Small intestine (tissue), 7 donors: ENCODE measurements at regions not wholly inside any gene's neighbourhood (a gene's known extent, or its start where the extent isn't known, plus 50 kb on each side); places are given as distances from the start of the nearest gene placed in this dataset.

Source experiments
- DNase-seq, 2 donors: peaks; one replicate each; pipeline versions ENCODE4 v3.0.0 to v3.0.0-alpha.2; 2013
- FAIRE-seq: peaks from 2 replicates; lab custom pipeline; 2012; peaks lifted over from hg19 to GRCh38; lab: Jason Lieb, UNC
- H3K27ac ChIP-seq, 3 donors: one replicate each; pipeline ENCODE4 v1.5.1; 2013; ENCODE audit warnings: low read length in 2 of 3, mild to moderate bottlenecking in 2 of 3, control low read depth in 1 of 3, inconsistent platforms in 1 of 3, low read depth in 1 of 3, moderate library complexity in 1 of 3
- H3K27me3 ChIP-seq, 3 donors: one replicate each; pipeline ENCODE4 v1.6.1; 2013; ENCODE audit warnings: low read length in 3 of 3, inconsistent platforms in 1 of 3; ENCODE audit not compliant: control insufficient read depth in 3 of 3, insufficient read depth in 3 of 3
- H3K36me3 ChIP-seq, 3 donors: one replicate each; pipeline ENCODE4 v1.6.1; 2013; ENCODE audit warnings: low read length in 3 of 3, inconsistent platforms in 1 of 3, low read depth in 1 of 3, mild to moderate bottlenecking in 1 of 3, moderate library complexity in 1 of 3; ENCODE audit not compliant: control insufficient read depth in 3 of 3, insufficient read depth in 2 of 3
- H3K4me1 ChIP-seq, 3 donors: one replicate each; pipeline ENCODE4 v1.6.1; 2013; ENCODE audit warnings: low read length in 2 of 3, inconsistent platforms in 1 of 3, low read depth in 1 of 3, mild to moderate bottlenecking in 1 of 3, moderate library complexity in 1 of 3; ENCODE audit not compliant: control insufficient read depth in 3 of 3, insufficient read depth in 2 of 3
- H3K4me3 ChIP-seq, 3 donors: one replicate each; pipeline ENCODE4 v1.5.1; 2013; ENCODE audit warnings: low read length in 3 of 3, control low read depth in 1 of 3, inconsistent platforms in 1 of 3, low read depth in 1 of 3, mild to moderate bottlenecking in 1 of 3, moderate library complexity in 1 of 3
- H3K9me3 ChIP-seq, 2 donors: one replicate each; pipeline ENCODE4 v1.6.1; 2013; ENCODE audit warnings: low read depth in 1 of 2, low read length in 1 of 2; ENCODE audit not compliant: control insufficient read depth in 2 of 2, insufficient read depth in 1 of 2
- WGBS, 3 donors: extraction: QIAGEN DNeasy Blood & Tissue Kit; methylation state at CpG; one replicate each; pipeline ENCODE4 v1.1.7; 2013; 5-methylcytosine and 5-hydroxymethylcytosine counted together
- donor health status: healthy with polysubstance abuse.
- donor health status: control.
- donor health status: control.
- donor health status: Bipolar disorder and iron deficiency.
- donor health status: healthy.

GRCh38 chr18:4854671-4855070 lies 342.4 kb downstream of the AKAIN1 start:
- FAIRE-seq (no peak), DNase-seq (no peak)
- Histone ChIP-seq H3K4me1 (no peaks in the 10 kb centered on the region), H3K27me3 (no peaks in the 10 kb centered on the region), H3K36me3 (no peaks in the 10 kb centered on the region), H3K27ac (no peak overlapping the region), H3K4me3 (no peak overlapping the region), H3K9me3 (peaks cover 0 to 2% of the 10 kb centered on the region in 2 donors)
- 71 to 81% (median 81%) methylated on average over 1 of the region's 1 CpG for WGBS, 3 donors

- FAIRE-seq (no peak), DNase-seq (no peak)
- Histone ChIP-seq H3K36me3 (no peaks in the 10 kb centered on the region), H3K9me3 (peaks cover 0 to 2% of the 10 kb centered on the region in 2 donors), H3K27ac (no peak overlapping the region), H3K4me1 (no peaks in the 10 kb centered on the region), H3K4me3 (no peak overlapping the region), H3K27me3 (no peaks in the 10 kb centered on the region)
- 95 to 97% (median 96%) methylated on average over 1 of the region's 1 CpG for WGBS, 3 donors
These were observed 345.6 kb downstream of the AKAIN1 start for GRCh38 chr18:4851301-4851976.

GRCh38 chr18:4847056-4847455 lies 350.0 kb downstream of the AKAIN1 start:
- no peak overlapping the region for H3K4me3 ChIP-seq
- peaks cover 0 to 5% of the 10 kb centered on the region in 2 donors for H3K9me3 ChIP-seq
- no peaks in the 10 kb centered on the region for H3K4me1 ChIP-seq
- DNase-seq: no peak
- H3K27ac ChIP-seq: no peak overlapping the region
- no peak for FAIRE-seq
- no peaks in the 10 kb centered on the region for H3K36me3 ChIP-seq
- no peaks in the 10 kb centered on the region for H3K27me3 ChIP-seq
- 71 to 76% (median 72%) methylated on average over 1 of the region's 1 CpG for WGBS, 3 donors

GRCh38 chr18:4844320-4844719 lies 352.7 kb downstream of the AKAIN1 start:
- 36 to 67% (median 58%) methylated on average over 3 of the region's 3 CpGs for WGBS, 3 donors
- Histone ChIP-seq H3K36me3 (no peaks in the 10 kb centered on the region), H3K4me1 (no peaks in the 10 kb centered on the region), H3K9me3 (peaks cover 0 to 5% of the 10 kb centered on the region in 2 donors), H3K27ac (no peak overlapping the region), H3K27me3 (no peaks in the 10 kb centered on the region), H3K4me3 (no peak overlapping the region)
- FAIRE-seq (no peak), DNase-seq (no peak)

GRCh38 chr18:4843771-4844170 lies 353.3 kb downstream of the AKAIN1 start:
- DNase-seq: no peak
- no peaks in the 10 kb centered on the region for H3K27me3 ChIP-seq
- FAIRE-seq: no peak
- H3K27ac ChIP-seq: no peak overlapping the region
- no peak overlapping the region for H3K4me3 ChIP-seq
- no peaks in the 10 kb centered on the region for H3K36me3 ChIP-seq
- peaks cover 0 to 5% of the 10 kb centered on the region in 2 donors for H3K9me3 ChIP-seq
- no peaks in the 10 kb centered on the region for H3K4me1 ChIP-seq

GRCh38 chr18:4842751-4843150 lies 354.3 kb downstream of the AKAIN1 start:
- FAIRE-seq: no peak
- H3K4me3 ChIP-seq: no peak overlapping the region
- DNase-seq: no peak
- no peak overlapping the region for H3K27ac ChIP-seq
- no peaks in the 10 kb centered on the region for H3K27me3 ChIP-seq
- no peaks in the 10 kb centered on the region for H3K36me3 ChIP-seq
- H3K9me3 ChIP-seq: peaks cover 0 to 5% of the 10 kb centered on the region in 2 donors
- no peaks in the 10 kb centered on the region for H3K4me1 ChIP-seq
- 65 to 81% (median 72%) methylated on average over 1 of the region's 1 CpG for WGBS, 3 donors

DNA sequence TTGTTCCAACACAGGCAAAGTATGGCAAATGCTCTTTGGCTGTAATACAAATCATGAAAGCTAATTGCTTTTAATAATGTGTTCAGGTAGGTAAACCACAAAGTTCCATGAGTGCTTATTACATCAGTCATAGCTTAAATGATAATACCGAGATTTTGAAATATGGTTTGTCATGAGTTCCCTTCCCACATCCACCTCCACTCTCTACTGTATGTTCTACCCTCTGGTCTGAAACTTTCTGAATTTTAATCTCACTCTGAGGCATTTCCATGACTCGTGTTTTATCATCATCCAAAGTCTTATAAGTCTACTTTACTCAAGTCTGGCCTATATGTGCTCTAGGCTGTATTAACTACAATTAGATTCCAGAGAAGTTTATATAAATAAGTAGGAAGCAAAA lies 354.8 kb downstream of the AKAIN1 start:
- H3K27ac ChIP-seq: no peak overlapping the region
- 59 to 76% (median 59%) methylated on average over 2 of the region's 2 CpGs for WGBS, 3 donors
- no peak overlapping the region for H3K4me3 ChIP-seq
- H3K4me1 ChIP-seq: no peaks in the 10 kb centered on the region
- no peaks in the 10 kb centered on the region for H3K36me3 ChIP-seq
- H3K27me3 ChIP-seq: no peaks in the 10 kb centered on the region
- DNase-seq (no peak), FAIRE-seq (no peak)
- peaks cover 0 to 5% of the 10 kb centered on the region in 2 donors for H3K9me3 ChIP-seq

DNA sequence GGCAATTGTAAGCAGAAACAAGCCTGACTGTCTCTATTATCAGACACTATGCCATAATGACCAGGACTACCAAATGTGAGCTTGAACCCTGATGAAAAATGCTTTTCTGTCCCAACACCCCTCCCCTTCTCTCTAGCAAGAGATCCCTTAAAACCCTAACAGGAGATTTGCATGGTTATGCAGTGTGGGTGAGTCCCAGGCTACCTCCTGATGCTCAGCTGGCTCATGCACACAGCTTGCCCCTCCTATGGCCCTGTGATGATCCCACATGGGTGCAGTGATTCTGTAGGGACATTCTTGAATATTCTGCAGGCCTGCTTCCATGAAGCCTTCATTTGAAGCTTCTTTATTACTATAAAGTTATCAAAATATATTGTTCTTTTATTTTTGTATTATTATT lies 357.4 kb downstream of the AKAIN1 start:
- Histone ChIP-seq H3K27ac (no peak overlapping the region), H3K4me3 (no peak overlapping the region), H3K4me1 (no peaks in the 10 kb centered on the region), H3K27me3 (no peaks in the 10 kb centered on the region), H3K9me3 (peaks cover 0 to 5% of the 10 kb centered on the region in 2 donors), H3K36me3 (no peaks in the 10 kb centered on the region)
- FAIRE-seq (no peak), DNase-seq (no peak)

DNA sequence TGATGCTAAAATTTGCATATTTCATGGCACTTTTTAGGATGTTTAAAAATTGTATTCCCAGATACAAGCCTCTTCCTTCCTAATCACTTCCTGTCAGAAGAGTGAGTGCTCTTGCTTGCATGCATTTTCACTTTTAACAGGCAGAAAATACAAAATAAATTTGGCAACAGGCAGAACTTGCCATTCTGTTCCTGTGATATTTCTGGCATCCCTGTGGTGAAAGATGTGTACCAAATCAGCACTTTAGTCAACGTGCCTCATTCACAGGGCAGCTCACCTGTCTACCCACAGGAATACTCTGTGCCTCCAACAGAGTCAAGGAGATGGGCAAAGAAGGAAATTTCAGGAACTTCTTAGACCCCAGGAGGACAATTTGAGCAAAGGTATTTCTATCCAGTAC lies 360.9 kb downstream of the AKAIN1 start:
- Histone ChIP-seq H3K27me3 (no peaks in the 10 kb centered on the region), H3K27ac (no peak overlapping the region), H3K4me3 (no peak overlapping the region), H3K9me3 (no peaks in the 10 kb centered on the region), H3K36me3 (no peaks in the 10 kb centered on the region), H3K4me1 (no peaks in the 10 kb centered on the region)
- FAIRE-seq (no peak), DNase-seq (no peak)
- 45 to 64% (median 50%) methylated on average over 1 of the region's 1 CpG for WGBS, 3 donors
